ENCODE measurements at regions not wholly inside any gene's neighbourhood (a gene's known extent, or its start where the extent isn't known, plus 50 kb on each side); places are given as distances from the start of the nearest gene placed in this dataset.

- TF ChIP-seq RBM22 (optimal IDR thresholded peaks at IDR 0.05; ENCODE audit: low read length): no peak
- no peak for TF ChIP-seq ZNF143 (CRISPR knock-in tag; IDR thresholded peaks at IDR 0.05)
- TF ChIP-seq JUN (CRISPR knock-in tag; IDR thresholded peaks at IDR 0.05): no peak
- TF ChIP-seq AFF4 (CRISPR knock-in tag; IDR thresholded peaks at IDR 0.05): no peak
- no peak for TF ChIP-seq ZNF232 (CRISPR knock-in tag; IDR thresholded peaks at IDR 0.05; ENCODE audit: borderline replicate concordance)
- TF ChIP-seq MTF2 (CRISPR knock-in tag; IDR thresholded peaks at IDR 0.05; ENCODE audit: borderline replicate concordance): no peak
Measured at GRCh38 chr3:194798486-194798885, 112.8 kb downstream of the FAM43A start (continued).

DNA sequence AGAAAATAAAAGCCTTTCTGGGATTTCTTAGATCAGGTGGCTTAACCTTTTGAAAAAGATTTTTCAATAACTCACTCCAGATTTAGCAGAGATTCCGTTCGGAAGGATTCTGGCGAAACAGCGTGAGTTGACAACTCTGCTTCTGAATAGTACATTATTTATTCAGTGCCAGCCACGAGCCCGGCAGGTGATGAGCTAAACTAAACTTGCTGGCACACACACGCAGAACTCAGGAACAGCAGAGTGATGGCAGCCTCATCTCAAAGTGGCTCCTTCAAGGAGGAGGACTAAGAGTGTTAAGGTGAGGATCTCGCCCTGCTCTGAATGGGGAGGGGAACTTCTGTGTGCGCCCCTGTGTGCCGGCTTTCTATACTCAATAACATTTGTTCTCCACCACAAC is 114.3 kb downstream of the FAM43A start:
- ATAC-seq (no peak), FAIRE-seq (no peak), DNase-seq (ENCODE audit: low spot score) (no peak)
- Histone ChIP-seq H3K4me3 (replicated peaks in 1 of 3; ENCODE audit: insufficient read depth in 1 of 3, low read depth in 2 of 3, low read length in 3 of 3) (no peak overlapping the region), H4K20me1 (ENCODE audit: insufficient read depth, low read length) (no peaks in the 10 kb centered on the region), H3K4me2 (ENCODE audit: low read depth, low read length) (no peak overlapping the region), H3K79me2 (ENCODE audit: insufficient read depth, low read length) (no peaks in the 10 kb centered on the region), H3K27me3 (ENCODE audit: control insufficient read depth in 1 of 2, insufficient read depth in 2 of 2, low read length in 2 of 2) (peaks cover 10 to 46% of the 10 kb centered on the region in 2 experiments), H2AFZ (ENCODE audit: low read length) (no peak overlapping the region), H3K36me3 (replicated peaks in 1 of 2; ENCODE audit: control insufficient read depth in 1 of 2, insufficient read depth in 2 of 2, low read length in 2 of 2) (no peaks in the 10 kb centered on the region), H3K9me3 (ENCODE audit: low read length) (no peaks in the 10 kb centered on the region), H3K9ac (ENCODE audit: insufficient read depth, low read depth, low read length) (no peak overlapping the region), H3K27ac (ENCODE audit: extremely low read length, insufficient read depth, low read length) (no peak overlapping the region), H3K4me1 (ENCODE audit: insufficient read depth, low read length) (no peaks in the 10 kb centered on the region)
- CTCF ChIA-PET (ENCODE audit: low intra/inter-chr PET ratio, low total read pairs): no interaction called here
- no TSS peak for BruUV-seq (replicated peaks)
- POLR2A ChIA-PET: no interaction called here
- intact Hi-C loops (cut with micrococcal nuclease; ENCODE audit: unreplicated experiment) (no loop called here), in situ Hi-C loops (cut with HindIII; ENCODE audit: extremely low pct_ligation_motif_present, low pct_unique_long_range_greater_than_20kb) (no loop called here)
- TF ChIP-seq ZNF30 (CRISPR knock-in tag; IDR thresholded peaks at IDR 0.05) (no peak), SRSF9 (IDR thresholded peaks at IDR 0.05; ENCODE audit: borderline replicate concordance, insufficient read depth, low read depth, low read length, poor library complexity, severe bottlenecking) (no peak), FOXM1 (CRISPR knock-in tag; IDR thresholded peaks at IDR 0.05) (no peak), ZNF720 (CRISPR knock-in tag; IDR thresholded peaks at IDR 0.05) (no peak), ZNF879 (CRISPR knock-in tag; IDR thresholded peaks at IDR 0.05) (no peak)
- WGBS (ENCODE audit: low lambda C conversion rate): 68% methylated on average over 8 of the region's 10 CpGs
